SU-DHL-6 (cell line): ENCODE measurements at regions not wholly inside any gene's neighbourhood (a gene's known extent, or its start where the extent isn't known, plus 50 kb on each side); places are given as distances from the start of the nearest gene placed in this dataset.
A peak's percentile ranks its signal among the peaks of the same experiment; 100 is the strongest.

Experiments
- EZH2phosphoT487 ChIP-seq: fragments of 200-600 bp; sonication (generic), shearing (Covaris generic); conservative IDR thresholded peaks from 2 replicates; pipeline ENCODE4 v1.6.1; 2018; ENCODE audit warnings: mild to moderate bottlenecking, antibody characterized with exemption, low read length, moderate library complexity, mixed read lengths
- TF ChIP-seq, protein P1 (sequence below): fragments of 200-600 bp; sonication (generic); IDR thresholded peaks from one replicate; pipeline ENCODE4 v1.5.1; 2017; ENCODE audit warnings: antibody characterized with exemption, mild to moderate bottlenecking, low read length, moderate library complexity; ENCODE audit not compliant: insufficient read depth, poor library complexity, severe bottlenecking

DNA sequence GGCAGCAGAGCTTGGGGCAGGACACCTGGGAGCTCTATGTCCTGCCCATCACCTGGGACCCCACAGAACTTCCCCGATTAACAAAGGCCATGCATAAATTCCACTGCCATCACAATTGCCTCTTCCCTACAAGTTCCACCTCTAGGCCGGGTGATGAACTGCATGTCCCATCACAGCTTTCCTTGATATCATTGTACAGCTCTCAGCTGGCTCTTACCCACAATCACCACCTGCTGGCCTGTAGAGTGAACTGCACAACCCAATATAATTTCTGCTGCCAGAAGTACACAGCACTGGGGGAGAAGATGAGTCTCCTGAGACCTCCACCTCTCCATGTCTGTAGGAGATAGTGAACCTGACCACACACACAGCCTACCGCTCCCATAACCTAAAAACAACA lies 285.0 kb upstream of the AADAT start:
- TF ChIP-seq, protein P1, sequence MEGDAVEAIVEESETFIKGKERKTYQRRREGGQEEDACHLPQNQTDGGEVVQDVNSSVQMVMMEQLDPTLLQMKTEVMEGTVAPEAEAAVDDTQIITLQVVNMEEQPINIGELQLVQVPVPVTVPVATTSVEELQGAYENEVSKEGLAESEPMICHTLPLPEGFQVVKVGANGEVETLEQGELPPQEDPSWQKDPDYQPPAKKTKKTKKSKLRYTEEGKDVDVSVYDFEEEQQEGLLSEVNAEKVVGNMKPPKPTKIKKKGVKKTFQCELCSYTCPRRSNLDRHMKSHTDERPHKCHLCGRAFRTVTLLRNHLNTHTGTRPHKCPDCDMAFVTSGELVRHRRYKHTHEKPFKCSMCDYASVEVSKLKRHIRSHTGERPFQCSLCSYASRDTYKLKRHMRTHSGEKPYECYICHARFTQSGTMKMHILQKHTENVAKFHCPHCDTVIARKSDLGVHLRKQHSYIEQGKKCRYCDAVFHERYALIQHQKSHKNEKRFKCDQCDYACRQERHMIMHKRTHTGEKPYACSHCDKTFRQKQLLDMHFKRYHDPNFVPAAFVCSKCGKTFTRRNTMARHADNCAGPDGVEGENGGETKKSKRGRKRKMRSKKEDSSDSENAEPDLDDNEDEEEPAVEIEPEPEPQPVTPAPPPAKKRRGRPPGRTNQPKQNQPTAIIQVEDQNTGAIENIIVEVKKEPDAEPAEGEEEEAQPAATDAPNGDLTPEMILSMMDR = peak; percentile 53
- no peak for TF ChIP-seq EZH2phosphoT487
